GM12872 (cell line): ENCODE measurements at regions not wholly inside any gene's neighbourhood (a gene's known extent, or its start where the extent isn't known, plus 50 kb on each side); places are given as distances from the start of the nearest gene placed in this dataset.

Experiments used
- CTCF ChIP-seq: IDR thresholded peaks from 3 replicates; pipeline ENCODE4 v1.5.1; 2011; ENCODE audit warnings: low read depth, mild to moderate bottlenecking, low read length, moderate library complexity; ENCODE audit not compliant: insufficient read depth

- TF ChIP-seq CTCF: no peak
Measured at GRCh38 chr6:147058786-147059385, 145.3 kb upstream of the STXBP5 start.

GRCh38 chr6:147060636-147061035 is 143.6 kb upstream of the STXBP5 start:
- TF ChIP-seq CTCF: no peak

GRCh38 chr6:147061252-147061651 is 143.0 kb upstream of the STXBP5 start:
- no peak for TF ChIP-seq CTCF

GRCh38 chr6:147063469-147064031 is 140.7 kb upstream of the STXBP5 start:
- no peak for TF ChIP-seq CTCF

GRCh38 chr6:147065786-147066185 is 138.4 kb upstream of the STXBP5 start:
- no peak for TF ChIP-seq CTCF

GRCh38 chr6:147067184-147067583 is 137.0 kb upstream of the STXBP5 start:
- TF ChIP-seq CTCF: no peak

- no peak for TF ChIP-seq CTCF
Measured at GRCh38 chr6:147071776-147072175, 132.4 kb upstream of the STXBP5 start.
